Coronary artery (tissue), 2 donors: ENCODE measurements at regions not wholly inside any gene's neighbourhood (a gene's known extent, or its start where the extent isn't known, plus 50 kb on each side); places are given as distances from the start of the nearest gene placed in this dataset.
"Not testable (repeated sequence)": the region's sequence is repeated elsewhere in the genome, so short reads cannot be mapped to it uniquely, and the experiment has no call there.

Experiments used
- DNase-seq: peaks from one replicate; pipeline ENCODE4 v3.0.0-alpha.2; 2017; ENCODE audit warnings: low spot score
- H3K27ac ChIP-seq, 2 donors: fragments of 200-600 bp; sonication (generic); one replicate each; pipeline ENCODE4 v1.5.1; 2016 to 2019
- H3K4me3 ChIP-seq: fragments of 200-600 bp; sonication (generic); 2 replicates; pipeline ENCODE4 v1.5.1; 2016; ENCODE audit warnings: mild to moderate bottlenecking, moderate library complexity
- TF ChIP-seq, protein P1 (sequence below): fragments of 200-600 bp; sonication (generic); IDR thresholded peaks from one replicate; pipeline ENCODE4 v1.5.1; 2019; ENCODE audit warnings: antibody characterized with exemption

DNA sequence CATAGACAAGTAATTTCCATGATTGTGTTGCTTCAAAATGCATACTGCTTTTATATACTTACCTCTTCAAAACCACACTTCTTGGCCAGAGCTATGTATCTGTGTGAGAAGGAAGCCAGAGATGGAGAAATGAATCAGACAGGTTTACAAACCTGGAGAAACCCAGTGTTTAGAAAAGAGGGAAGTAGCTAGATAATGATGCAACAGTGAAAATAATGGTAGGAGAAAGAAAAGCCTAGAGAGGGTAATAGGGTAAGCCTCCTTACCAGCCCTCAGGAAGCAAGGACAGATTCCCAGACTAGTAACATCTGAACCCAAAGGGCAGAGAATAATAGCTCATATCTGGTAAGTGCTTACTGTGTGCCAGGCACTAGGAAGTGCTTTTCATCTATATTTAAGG is 250.3 kb upstream of the CDH11 start:
- DNase-seq, result no peak
- Histone ChIP-seq H3K27ac (no peak overlapping the region), H3K4me3 (no peak overlapping the region)
- TF ChIP-seq, protein P1, sequence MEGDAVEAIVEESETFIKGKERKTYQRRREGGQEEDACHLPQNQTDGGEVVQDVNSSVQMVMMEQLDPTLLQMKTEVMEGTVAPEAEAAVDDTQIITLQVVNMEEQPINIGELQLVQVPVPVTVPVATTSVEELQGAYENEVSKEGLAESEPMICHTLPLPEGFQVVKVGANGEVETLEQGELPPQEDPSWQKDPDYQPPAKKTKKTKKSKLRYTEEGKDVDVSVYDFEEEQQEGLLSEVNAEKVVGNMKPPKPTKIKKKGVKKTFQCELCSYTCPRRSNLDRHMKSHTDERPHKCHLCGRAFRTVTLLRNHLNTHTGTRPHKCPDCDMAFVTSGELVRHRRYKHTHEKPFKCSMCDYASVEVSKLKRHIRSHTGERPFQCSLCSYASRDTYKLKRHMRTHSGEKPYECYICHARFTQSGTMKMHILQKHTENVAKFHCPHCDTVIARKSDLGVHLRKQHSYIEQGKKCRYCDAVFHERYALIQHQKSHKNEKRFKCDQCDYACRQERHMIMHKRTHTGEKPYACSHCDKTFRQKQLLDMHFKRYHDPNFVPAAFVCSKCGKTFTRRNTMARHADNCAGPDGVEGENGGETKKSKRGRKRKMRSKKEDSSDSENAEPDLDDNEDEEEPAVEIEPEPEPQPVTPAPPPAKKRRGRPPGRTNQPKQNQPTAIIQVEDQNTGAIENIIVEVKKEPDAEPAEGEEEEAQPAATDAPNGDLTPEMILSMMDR, result no peak

DNA sequence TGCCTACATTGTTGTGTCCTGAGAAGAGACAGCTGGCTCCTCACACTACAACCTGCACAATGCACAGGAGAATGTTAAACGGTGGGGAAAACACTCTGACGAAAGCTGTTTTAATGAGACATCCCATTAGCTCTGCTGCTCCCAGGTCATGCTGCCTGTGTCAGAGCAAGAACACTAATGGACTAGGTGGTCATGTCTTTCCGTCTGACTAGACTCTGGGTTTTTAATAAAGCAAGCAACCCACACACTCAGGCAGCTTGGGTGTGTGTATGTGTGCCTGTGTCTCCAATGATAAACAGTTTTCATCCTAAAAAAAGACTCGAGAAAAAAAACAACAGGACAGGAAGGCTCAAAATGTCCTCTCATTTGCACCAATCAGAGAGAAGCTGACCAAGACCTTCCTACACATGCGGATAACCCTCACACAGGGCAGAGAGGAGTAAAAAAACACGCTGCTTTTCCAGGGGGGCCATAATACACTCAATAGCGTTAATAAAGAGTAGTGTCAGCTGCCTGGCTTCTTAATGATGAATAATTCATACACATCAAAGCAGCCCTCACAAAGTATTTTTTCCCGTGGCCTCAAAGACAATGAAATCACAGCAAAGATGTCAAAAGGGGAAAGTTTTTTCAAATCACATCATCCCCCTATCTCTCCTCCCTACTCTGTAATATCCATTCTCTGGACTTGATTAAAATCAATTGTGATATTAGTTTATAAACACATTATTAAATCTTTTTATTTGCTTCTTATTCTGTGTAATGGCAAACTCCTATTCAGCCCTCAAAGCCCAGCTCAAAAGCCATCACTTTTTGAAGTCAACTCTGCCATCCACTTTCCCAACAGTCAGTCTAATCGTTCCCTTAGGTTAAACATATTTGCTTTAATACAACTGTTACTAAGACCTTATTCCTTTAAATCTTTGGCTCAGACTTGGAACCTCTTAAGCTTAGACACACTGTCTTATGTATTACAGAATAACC is 244.2 kb upstream of the CDH11 start:
- DNase-seq, result no peak
- no peak overlapping the region for H3K4me3 ChIP-seq
- TF ChIP-seq, protein P1, result no peak

DNA sequence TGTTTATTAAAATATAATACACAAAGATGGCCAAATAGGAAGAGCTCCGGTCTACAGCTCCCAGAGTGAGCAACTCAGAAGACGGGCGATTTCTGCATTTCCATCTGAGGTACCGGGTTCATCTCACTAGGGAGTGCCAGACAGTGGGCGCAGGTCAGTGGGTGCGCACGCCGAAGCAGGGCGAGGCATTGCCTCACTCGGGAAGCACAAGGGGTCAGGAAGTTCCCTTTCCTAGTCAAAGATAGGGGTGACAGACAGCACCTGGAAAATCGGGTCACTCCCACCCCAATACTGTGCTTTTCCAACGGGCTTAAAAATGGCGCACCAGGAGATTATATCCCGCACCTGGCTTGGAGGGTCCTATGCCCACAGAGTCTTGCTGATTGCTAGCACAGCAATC is 234.9 kb upstream of the CDH11 start:
- not testable (repeated sequence) for H3K27ac ChIP-seq, DNase-seq, H3K4me3 ChIP-seq

More for the DNA sequence above, 244.2 kb upstream of the CDH11 start:
- no peak overlapping the region for H3K27ac ChIP-seq

DNA sequence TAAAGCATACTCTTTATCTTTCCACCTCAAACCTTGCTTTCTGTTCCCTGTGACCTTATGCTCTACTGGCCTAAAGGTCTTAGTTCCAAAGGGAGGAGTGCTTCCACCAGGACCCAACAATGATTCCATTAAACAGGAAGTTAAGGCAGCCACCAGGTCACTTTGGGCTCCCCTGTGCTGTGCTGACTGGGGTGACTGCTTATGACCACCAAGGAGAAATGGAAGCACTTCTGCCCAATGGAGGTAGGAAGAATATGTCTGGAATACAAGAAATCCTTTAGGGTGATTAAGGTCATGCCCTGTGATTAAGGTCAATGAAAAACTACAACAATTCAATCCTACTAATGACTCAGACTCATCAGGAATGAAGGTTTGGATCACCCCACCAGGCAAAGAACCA is 233.8 kb upstream of the CDH11 start:
- H3K4me3 ChIP-seq, result no peak overlapping the region
- TF ChIP-seq, protein P1, result no peak

DNA sequence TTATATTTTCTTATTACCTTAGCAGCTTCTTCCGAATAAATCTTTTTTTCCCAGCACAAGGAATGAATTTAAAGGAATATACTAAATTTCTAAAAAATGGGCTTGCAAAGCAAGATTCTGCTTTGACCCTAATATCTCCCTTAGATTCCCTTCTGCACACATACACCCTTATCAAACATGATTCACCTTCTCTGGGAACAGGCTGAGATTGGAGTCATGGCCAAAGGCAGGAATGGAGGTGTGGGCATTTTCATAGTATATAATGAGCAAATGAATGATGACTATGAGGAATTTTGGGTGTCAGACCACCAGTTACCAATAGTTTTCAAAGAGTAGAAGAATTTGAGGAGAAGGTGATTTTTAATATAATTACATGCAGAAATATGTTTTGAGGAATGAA is 231.3 kb upstream of the CDH11 start:
- Histone ChIP-seq H3K27ac (no peak overlapping the region), H3K4me3 (no peak overlapping the region)
- DNase-seq, result no peak
- TF ChIP-seq, protein P1, result no peak

More for the DNA sequence above, 233.8 kb upstream of the CDH11 start:
- no peak overlapping the region for H3K27ac ChIP-seq
- no peak for DNase-seq

DNA sequence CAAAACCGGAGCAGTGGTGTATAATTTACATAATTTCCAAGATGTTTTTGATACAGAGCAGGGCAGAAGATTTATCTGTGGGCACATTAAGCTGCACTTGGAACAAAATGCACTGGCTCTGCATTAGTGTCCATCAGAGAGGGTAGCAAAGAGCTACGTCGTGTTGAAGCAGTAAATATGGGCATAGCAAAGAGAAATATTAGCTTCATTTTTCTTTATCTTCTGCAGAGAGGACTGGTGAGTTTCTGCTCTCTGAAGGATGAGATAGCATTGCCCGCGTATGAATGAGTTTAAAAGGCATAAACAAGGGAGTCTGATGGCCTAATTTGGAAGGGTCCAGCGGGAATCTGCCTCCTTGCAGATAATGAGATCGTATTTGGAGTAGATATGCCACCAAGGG is 227.8 kb upstream of the CDH11 start:
- TF ChIP-seq, protein P1, result no peak
- Histone ChIP-seq H3K4me3 (no peak overlapping the region), H3K27ac (no peak overlapping the region)
- DNase-seq, result no peak

DNA sequence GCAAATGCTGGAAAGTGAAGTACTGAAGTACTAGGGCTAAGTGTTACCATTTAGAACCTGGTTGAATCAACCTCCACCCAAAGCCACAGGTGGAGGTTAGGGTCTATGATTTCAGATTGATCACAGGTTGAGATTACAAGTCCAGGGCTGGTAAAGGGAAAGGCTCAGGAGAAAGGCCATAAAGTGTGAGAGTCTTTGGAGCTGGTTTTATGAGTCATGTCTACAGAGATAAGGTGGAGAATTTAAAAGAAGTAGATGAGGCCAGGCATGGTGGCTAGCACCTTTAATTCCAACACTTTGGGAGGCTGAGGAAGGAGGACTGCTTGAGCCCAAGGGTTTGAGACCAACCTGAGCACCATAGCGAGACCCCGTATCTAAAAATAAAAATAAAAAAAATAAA is 221.7 kb upstream of the CDH11 start:
- no peak overlapping the region for H3K4me3 ChIP-seq
- no peak for DNase-seq
- H3K27ac ChIP-seq, result no peak overlapping the region
- TF ChIP-seq, protein P1, result no peak
